ENCODE measurements at regions not wholly inside any gene's neighbourhood (a gene's known extent, or its start where the extent isn't known, plus 50 kb on each side); places are given as distances from the start of the nearest gene placed in this dataset.

- TF ChIP-seq ARNT (IDR thresholded peaks at IDR 0.05) (no peak), TARDBP (IDR thresholded peaks at IDR 0.05) (no peak)
Measured at GRCh38 chr15:60138397-60138968, 134.4 kb downstream of the FOXB1 start.
